A673 (cell line): ENCODE measurements at regions not wholly inside any gene's neighbourhood (a gene's known extent, or its start where the extent isn't known, plus 50 kb on each side); places are given as distances from the start of the nearest gene placed in this dataset.

Source experiments
- EZH2 ChIP-seq: fragments of 200-600 bp; sonication (generic); IDR thresholded peaks from 2 replicates; pipeline ENCODE4 v1.6.1; 2017; ENCODE audit warnings: borderline replicate concordance, low read depth, mild to moderate bottlenecking, mixed read lengths, antibody characterized with exemption, low read length; ENCODE audit not compliant: poor library complexity, severe bottlenecking
- TF ChIP-seq, protein P1 (sequence below): fragments of 300-800, 200-600 bp; sonication (generic); conservative IDR thresholded peaks from 2 replicates; pipeline ENCODE4 v1.5.1; 2017; ENCODE audit warnings: low read depth, mild to moderate bottlenecking, antibody characterized with exemption, low read length, moderate library complexity, mixed read lengths

DNA sequence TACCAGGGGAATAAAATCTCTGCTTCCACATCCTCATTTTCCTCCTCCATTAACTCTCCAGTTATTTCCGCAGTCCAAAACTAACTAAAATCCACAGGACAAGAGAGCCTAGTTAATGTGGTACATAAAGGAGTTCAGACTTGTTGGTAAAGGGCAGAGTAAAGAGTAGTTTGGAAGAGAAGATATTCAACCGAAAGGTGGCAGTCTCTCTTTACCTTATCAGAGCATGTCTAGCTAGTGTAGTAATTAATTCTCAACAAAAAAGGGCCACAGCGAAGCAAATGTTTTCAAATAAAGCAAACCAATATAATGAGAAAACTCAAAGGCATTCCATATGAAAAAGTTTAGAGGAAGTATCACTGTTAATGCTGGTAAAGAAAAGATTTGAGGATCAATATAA lies 286.5 kb downstream of the GLUD2 start:
- TF ChIP-seq, protein P1, sequence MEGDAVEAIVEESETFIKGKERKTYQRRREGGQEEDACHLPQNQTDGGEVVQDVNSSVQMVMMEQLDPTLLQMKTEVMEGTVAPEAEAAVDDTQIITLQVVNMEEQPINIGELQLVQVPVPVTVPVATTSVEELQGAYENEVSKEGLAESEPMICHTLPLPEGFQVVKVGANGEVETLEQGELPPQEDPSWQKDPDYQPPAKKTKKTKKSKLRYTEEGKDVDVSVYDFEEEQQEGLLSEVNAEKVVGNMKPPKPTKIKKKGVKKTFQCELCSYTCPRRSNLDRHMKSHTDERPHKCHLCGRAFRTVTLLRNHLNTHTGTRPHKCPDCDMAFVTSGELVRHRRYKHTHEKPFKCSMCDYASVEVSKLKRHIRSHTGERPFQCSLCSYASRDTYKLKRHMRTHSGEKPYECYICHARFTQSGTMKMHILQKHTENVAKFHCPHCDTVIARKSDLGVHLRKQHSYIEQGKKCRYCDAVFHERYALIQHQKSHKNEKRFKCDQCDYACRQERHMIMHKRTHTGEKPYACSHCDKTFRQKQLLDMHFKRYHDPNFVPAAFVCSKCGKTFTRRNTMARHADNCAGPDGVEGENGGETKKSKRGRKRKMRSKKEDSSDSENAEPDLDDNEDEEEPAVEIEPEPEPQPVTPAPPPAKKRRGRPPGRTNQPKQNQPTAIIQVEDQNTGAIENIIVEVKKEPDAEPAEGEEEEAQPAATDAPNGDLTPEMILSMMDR: 0 out of 2 replicates have a peak, but pooled peaks have one; percentile 15
- no peak for TF ChIP-seq EZH2
